Gastrocnemius medialis (tissue), 4 donors: ENCODE measurements at regions not wholly inside any gene's neighbourhood (a gene's known extent, or its start where the extent isn't known, plus 50 kb on each side); places are given as distances from the start of the nearest gene placed in this dataset.

Experiments
- POLR2A ChIP-seq, 2 donors: fragments of 450-650 bp; IDR thresholded peaks; one replicate each; pipeline ENCODE4 v1.6.1; 2017; ENCODE audit warnings: antibody characterized with exemption in 2 of 2, mild to moderate bottlenecking in 2 of 2, moderate library complexity in 2 of 2
- TF ChIP-seq, protein P1 (sequence below), 5 experiments: fragments of 450-650 bp in 3 of 5; fragments of 200-600 bp in 2 of 5; sonication (generic) in 2 of 5; IDR thresholded peaks in 4 of 5; conservative IDR thresholded peaks in 1 of 5; 1 replicate in 4 of 5; 2 replicates in 1 of 5; pipeline ENCODE4 v1.5.1; 2016 to 2019; ENCODE audit warnings: antibody characterized with exemption in 5 of 5, mild to moderate bottlenecking in 3 of 5, moderate library complexity in 3 of 5

DNA sequence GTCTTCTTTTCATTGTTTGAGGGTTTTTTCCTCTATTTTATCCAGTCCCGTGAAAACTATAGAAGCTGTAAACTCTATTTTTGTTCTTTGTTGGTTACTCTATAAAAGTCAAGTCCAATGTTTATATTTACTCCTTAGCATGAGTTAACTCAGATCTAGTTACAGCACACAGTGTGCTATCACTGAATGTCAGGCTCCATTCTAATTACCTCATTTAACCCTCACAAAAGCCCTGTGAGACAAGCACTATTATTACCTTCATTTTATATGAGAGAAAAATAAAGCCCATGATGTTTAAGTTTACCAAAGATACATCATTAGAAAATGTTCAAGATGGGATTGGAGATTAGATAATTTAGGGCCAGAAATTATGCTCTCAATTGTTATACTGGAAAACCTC lies 251.4 kb upstream of the SNX7 start:
- no peak for TF ChIP-seq POLR2A (IDR thresholded peaks at IDR 0.05)
- TF ChIP-seq, protein P1, sequence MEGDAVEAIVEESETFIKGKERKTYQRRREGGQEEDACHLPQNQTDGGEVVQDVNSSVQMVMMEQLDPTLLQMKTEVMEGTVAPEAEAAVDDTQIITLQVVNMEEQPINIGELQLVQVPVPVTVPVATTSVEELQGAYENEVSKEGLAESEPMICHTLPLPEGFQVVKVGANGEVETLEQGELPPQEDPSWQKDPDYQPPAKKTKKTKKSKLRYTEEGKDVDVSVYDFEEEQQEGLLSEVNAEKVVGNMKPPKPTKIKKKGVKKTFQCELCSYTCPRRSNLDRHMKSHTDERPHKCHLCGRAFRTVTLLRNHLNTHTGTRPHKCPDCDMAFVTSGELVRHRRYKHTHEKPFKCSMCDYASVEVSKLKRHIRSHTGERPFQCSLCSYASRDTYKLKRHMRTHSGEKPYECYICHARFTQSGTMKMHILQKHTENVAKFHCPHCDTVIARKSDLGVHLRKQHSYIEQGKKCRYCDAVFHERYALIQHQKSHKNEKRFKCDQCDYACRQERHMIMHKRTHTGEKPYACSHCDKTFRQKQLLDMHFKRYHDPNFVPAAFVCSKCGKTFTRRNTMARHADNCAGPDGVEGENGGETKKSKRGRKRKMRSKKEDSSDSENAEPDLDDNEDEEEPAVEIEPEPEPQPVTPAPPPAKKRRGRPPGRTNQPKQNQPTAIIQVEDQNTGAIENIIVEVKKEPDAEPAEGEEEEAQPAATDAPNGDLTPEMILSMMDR (IDR thresholded peaks at IDR 0.05 in 4 of 5, conservative IDR thresholded peaks at IDR 0.05 in 1 of 5): no peak
